ENCODE measurements at regions not wholly inside any gene's neighbourhood (a gene's known extent, or its start where the extent isn't known, plus 50 kb on each side); places are given as distances from the start of the nearest gene placed in this dataset.
"Not testable (repeated sequence)": the region's sequence is repeated elsewhere in the genome, so short reads cannot be mapped to it uniquely, and the experiment has no call there.

- no peak for DNase-seq
Measured at GRCh38 chr7:81427461-81427860, 342.4 kb downstream of the HGF start.

GRCh38 chr7:81420526-81421226 is 349.2 kb downstream of the HGF start:
- DNase-seq: no peak

GRCh38 chr7:81419731-81420130 is 350.1 kb downstream of the HGF start:
- DNase-seq: no peak

DNA sequence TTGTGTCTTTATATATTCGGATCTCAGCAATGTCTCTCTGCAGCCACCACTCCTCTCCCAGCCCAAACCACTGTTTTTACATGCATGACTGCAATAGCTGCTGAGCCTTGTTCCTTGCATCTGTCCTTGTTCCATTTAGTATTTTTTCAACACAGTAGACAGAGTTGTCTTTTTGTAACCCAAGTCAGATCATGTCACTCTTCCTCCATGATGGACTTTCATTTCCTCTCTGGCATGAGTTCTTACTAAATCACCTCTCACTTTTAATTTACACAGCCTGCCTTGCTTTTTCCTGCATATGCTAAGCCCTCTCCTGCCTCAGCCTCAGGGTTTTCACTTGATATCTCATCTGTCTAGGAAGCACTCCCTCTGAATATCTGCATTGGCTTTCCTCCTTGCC is 353.2 kb downstream of the HGF start:
- DNase-seq: no peak

DNA sequence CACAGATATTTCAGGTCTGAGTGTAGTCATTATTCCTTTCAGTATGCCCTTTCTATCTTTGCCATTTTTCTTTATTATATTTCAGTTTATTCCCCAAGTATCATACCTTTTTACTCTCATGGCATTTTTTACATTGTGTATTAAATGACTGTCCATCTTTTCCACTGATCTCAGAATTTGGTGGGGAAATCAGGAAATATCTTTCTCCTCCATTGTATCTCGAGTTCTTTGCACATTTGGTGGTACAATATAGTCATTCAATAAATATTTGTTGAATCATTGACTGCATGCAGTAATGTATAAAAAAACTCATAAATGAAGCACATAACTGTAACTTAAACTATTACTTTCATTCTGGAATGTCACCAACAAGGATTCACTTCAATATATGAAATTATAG is 354.7 kb downstream of the HGF start:
- no peak for DNase-seq

GRCh38 chr7:81414411-81414810 is 355.4 kb downstream of the HGF start:
- no peak for DNase-seq

- DNase-seq: no peak
Measured at GRCh38 chr7:81410471-81411117, 359.3 kb downstream of the HGF start.

DNA sequence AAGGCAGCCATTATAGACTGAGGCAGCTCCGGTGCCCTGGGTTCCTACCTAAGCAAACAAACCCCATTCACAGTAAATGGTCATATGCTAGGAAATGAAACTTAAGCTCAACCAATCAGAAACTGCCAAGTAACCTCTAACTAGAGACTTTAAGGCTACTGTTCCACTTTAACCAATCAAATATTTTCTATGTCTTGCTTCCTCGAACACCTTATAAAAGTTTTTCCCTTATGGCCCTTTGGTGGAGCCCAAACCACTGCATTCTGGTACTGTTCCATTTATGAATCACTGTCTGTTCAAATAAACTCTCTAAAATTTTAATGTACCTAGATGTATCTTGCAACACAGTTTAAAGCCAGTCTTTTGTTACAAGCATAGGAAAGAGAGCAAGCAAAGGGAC is 361.1 kb downstream of the HGF start:
- no peak for DNase-seq

GRCh38 chr7:81407094-81407493 is 362.8 kb downstream of the HGF start:
- no peak for DNase-seq

DNA sequence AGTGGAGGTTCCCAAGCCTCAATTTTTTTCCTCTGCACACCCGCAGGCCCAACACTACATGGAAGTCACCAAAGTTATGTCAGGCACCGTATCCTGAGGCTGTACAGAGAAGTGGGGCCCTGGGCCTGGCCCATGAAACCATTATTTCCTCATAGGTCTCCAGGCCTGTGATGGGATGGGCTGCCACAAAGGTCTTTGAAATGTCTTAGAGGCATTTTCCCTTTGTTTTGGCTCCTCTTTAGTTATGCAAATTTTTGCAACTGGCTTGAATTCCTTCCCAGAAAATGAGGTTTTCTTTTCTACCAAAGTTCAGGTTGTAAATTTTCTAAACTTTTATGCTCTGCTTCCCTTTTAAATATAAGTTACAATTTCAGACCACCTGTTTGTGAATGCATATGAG is 365.2 kb downstream of the HGF start:
- no peak for DNase-seq

DNA sequence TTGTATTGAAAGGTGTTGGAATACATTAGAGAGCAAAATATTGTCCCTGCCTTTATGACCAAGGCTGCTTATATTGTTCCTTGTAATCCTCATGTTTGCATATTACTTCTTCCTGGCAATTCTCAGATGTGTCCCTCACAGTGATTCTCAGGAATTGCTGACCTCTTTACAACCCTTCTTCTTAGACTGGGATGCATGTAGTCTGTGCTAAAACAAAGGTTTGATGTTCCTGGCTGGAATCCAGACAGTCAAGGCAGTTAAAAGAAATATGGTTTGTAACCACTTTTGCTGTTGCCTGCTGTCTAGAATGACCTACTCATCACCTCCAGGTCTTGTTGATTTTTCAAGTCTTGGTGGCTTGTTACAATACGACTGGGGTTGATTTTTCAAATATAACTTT is 367.6 kb downstream of the HGF start:
- no peak for DNase-seq

GRCh38 chr7:81399471-81399870 is 370.4 kb downstream of the HGF start:
- no peak for DNase-seq

DNA sequence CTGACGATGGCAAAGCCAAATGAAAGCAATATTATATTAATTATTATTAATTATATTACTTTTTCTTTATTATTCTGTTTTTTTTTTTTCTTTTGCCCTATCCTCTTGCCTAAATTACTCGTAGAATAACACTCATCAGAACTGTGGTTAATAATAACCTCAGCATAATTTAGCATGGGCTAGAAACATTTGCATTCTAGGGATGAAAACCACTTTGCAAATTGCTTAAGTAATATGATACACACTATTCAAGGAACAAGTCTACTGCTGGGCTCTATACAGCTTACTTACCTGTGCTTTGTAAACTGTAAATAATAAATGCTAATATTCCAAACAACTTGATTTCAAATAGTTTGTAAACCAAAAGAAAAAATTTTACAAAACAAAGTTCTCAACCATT is 375.8 kb downstream of the HGF start:
- no peak for DNase-seq

DNA sequence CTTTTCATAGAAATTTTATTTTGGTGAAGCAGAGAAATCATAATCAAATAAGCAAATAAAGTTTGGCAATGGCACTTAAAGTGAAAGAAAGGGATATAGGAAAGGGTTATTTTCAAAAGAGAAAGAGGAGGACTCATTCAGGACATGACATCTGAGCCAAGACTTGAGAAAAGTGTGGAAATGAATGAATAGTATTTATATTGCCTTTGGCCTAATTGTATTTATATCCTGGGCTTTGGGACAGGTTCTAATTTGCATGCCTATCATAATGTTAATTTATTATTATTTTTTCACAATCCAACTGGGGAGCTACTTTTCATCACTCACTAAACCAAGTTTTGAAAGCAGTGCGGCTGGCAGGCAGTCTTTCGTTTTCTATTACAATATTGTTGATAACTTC is 376.8 kb downstream of the HGF start:
- no peak for DNase-seq

DNA sequence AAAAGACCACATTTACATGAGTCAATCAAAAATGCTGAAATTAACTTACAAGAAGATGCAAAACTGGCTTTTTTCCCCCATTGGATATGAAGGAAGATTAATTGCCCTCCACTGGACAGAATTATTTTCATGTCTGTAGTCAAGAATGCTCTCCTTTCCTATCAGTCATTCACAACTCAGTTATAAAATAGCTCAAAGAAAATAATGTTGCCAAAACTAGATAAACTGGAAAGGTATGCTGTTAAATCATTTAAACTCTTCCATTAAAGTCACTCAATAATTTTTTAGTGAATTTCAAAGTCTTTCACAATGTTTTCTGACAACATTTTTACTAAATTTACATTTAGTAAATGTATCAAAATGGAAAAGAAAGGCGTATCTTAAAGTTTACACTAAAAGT is 384.5 kb downstream of the HGF start:
- DNase-seq: no peak

DNA sequence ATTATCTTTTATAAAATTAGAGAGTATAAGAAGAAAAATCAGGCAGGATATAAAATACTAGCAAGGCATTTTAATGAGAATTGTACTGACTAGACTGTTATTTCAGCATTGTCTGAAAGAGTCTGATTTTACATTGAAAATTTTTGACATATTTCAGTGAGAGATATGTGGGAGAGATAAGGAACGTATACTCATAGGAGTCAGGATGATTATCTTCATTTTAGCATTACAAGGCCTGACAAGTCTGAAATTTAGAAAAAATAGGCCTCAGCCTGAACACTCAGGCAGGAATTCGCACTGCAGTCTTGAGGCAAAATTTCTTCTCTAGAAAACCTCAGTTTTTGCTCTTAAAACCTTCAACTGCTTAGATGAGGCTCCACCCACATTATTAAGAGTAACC is 386.0 kb downstream of the HGF start:
- DNase-seq: no peak

DNA sequence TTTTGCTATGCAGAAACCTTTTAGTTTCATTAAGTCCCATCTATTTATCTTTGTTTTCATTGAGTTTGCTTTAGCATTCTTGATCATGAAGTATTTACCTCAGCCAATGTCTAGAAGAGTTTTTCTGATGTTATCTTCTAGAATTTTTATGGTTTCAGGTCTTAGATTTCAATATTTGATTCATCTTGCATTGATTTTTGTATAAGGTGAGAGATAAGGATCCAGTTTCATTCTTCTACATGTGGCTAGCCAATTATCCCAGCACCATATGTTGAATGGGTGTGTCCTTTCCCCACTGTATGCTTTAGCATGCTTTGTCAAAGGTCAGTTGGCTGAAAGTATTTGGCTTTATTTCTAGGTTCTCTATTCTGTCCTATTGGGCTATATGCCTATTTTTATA is 395.2 kb downstream of the HGF start:
- DNase-seq: not testable (repeated sequence)

DNA sequence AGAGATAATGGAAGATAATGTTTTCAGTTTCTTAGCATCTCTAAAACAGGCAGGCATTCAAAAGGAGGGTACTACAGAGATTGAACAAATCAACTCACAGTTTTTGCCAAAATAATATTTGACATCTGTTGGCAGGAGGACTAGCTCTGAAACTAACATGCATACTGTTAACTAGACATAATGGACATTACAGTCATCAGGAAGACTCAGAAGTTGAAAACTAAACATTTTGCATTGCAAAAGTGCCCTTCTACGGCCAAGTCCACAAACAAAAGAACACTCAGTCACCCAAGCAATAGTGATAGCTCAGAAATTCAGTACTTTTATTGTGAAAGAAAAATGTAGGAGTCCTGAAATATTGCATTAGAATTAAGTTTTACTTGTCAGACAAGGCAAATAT is 399.0 kb downstream of the HGF start:
- DNase-seq: no peak

GRCh38 chr7:81367326-81367931 is 402.4 kb downstream of the HGF start:
- peak; percentile 54 for DNase-seq

GRCh38 chr7:81366546-81366945 is 403.3 kb downstream of the HGF start:
- DNase-seq: no peak

- no peak for DNase-seq
Measured at GRCh38 chr7:81361769-81362312, 408.0 kb downstream of the HGF start.

GRCh38 chr7:81355911-81356310 is 413.9 kb downstream of the HGF start:
- DNase-seq: no peak

DNA sequence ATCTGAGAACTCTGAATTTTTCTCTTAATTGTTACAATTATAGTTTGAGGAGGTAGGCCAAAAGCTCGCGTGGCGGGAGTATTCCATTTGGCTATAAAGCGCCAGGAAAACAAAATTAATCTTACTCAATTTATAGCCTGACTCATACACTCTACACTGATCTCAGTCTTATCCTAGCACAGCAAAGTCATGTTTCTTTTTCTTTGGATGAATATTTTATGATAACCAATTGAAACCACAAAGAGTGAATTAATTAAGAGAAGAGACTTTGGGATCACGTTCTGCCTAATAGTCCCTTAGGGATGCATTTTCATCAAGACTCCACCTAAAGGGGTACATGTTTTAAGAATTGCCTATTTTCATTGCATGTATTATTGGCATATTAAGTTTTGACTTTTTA is 420.8 kb downstream of the HGF start:
- no peak for DNase-seq

- DNase-seq: no peak
Measured at GRCh38 chr7:81339946-81340345, 421.1 kb upstream of the SEMA3C start.

All from left hindlimb (tissue), 1 donor.